ENCODE measurements at regions not wholly inside any gene's neighbourhood (a gene's known extent, or its start where the extent isn't known, plus 50 kb on each side); places are given as distances from the start of the nearest gene placed in this dataset.

DNA sequence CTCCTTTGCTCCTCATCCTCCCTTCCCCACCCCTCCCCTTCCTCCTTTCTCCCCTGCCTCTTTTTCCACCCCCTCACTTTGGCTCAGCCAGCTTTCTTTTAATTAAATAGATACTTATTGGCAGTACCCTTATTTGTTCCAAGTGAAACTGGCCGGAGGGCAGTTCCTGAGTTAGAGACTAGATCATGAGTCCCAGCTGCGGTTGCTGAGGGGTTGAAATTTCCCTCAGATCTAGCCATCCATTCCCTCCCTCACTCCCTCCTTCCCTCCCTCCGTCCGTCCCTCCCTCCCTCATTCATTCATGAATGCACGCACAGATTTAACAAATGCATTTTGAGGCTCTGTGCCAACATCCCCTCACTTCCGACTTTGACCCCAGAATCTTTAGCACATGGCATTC lies 519.2 kb upstream of the EEF2KMT start:
- TF ChIP-seq, protein P1, sequence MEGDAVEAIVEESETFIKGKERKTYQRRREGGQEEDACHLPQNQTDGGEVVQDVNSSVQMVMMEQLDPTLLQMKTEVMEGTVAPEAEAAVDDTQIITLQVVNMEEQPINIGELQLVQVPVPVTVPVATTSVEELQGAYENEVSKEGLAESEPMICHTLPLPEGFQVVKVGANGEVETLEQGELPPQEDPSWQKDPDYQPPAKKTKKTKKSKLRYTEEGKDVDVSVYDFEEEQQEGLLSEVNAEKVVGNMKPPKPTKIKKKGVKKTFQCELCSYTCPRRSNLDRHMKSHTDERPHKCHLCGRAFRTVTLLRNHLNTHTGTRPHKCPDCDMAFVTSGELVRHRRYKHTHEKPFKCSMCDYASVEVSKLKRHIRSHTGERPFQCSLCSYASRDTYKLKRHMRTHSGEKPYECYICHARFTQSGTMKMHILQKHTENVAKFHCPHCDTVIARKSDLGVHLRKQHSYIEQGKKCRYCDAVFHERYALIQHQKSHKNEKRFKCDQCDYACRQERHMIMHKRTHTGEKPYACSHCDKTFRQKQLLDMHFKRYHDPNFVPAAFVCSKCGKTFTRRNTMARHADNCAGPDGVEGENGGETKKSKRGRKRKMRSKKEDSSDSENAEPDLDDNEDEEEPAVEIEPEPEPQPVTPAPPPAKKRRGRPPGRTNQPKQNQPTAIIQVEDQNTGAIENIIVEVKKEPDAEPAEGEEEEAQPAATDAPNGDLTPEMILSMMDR (IDR thresholded peaks at IDR 0.05; ENCODE audit: insufficient read depth, low read length, poor library complexity, severe bottlenecking), result no peak
- TF ChIP-seq EZH2phosphoT487 (conservative IDR thresholded peaks at IDR 0.05; ENCODE audit: low read length), result no peak

All from SU-DHL-6 (cell line).